C4-2B (cell line): ENCODE measurements at regions not wholly inside any gene's neighbourhood (a gene's known extent, or its start where the extent isn't known, plus 50 kb on each side); places are given as distances from the start of the nearest gene placed in this dataset.

ENCODE experiments used
- H3K27ac ChIP-seq: fragments of 450-650 bp; 2 replicates; pipeline ENCODE4 v1.5.1; 2017
- ZFX ChIP-seq: fragments of 450-650 bp; IDR thresholded peaks from 2 replicates; pipeline ENCODE4 v1.6.1; 2017
- TF ChIP-seq, protein P1 (sequence below): fragments of 450-650 bp; conservative IDR thresholded peaks from 2 replicates; pipeline ENCODE4 v1.5.1; 2017; ENCODE audit warnings: mild to moderate bottlenecking

DNA sequence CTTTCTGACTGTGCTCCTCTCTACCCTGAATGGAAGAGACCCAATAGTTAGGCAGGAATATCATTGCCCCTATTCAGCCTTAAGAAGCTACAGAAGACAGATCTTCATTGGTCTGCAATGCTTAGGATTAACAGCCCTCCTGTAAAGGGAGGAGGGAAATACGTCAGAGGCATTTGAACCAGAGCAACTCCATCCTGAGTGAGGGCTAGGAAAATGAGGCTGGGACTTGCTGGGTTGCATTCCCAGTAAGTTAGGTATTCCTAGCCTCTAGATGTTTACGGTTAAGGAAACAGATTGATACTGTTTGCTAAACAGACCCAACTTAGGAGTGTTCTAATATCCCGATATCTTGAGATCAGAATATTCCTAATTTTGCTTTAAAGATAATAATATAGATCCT is 63.5 kb downstream of the PCDH18 start:
- no peak overlapping the region for H3K27ac ChIP-seq
- TF ChIP-seq, protein P1, sequence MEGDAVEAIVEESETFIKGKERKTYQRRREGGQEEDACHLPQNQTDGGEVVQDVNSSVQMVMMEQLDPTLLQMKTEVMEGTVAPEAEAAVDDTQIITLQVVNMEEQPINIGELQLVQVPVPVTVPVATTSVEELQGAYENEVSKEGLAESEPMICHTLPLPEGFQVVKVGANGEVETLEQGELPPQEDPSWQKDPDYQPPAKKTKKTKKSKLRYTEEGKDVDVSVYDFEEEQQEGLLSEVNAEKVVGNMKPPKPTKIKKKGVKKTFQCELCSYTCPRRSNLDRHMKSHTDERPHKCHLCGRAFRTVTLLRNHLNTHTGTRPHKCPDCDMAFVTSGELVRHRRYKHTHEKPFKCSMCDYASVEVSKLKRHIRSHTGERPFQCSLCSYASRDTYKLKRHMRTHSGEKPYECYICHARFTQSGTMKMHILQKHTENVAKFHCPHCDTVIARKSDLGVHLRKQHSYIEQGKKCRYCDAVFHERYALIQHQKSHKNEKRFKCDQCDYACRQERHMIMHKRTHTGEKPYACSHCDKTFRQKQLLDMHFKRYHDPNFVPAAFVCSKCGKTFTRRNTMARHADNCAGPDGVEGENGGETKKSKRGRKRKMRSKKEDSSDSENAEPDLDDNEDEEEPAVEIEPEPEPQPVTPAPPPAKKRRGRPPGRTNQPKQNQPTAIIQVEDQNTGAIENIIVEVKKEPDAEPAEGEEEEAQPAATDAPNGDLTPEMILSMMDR, result no peak
- no peak for TF ChIP-seq ZFX

DNA sequence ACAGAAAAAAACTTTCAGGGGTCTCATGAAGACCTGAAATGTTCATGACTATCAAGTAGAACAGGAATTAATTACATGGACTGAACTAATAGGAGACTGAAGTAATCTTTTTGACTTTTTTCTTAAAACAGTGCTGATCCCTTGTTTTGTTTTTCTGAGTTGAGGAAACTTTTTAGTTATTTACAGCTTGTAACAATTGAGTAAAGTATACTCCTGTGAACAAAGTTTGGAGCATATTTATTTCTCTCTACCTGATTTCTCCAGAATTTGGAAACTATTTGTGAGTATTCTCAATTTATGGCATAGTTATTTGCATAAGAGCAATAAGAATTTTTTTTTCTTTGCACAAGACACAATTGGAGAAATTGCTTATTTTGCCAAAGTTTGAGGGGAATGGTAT is 64.8 kb downstream of the PCDH18 start:
- TF ChIP-seq ZFX, result no peak
- TF ChIP-seq, protein P1, result no peak

DNA sequence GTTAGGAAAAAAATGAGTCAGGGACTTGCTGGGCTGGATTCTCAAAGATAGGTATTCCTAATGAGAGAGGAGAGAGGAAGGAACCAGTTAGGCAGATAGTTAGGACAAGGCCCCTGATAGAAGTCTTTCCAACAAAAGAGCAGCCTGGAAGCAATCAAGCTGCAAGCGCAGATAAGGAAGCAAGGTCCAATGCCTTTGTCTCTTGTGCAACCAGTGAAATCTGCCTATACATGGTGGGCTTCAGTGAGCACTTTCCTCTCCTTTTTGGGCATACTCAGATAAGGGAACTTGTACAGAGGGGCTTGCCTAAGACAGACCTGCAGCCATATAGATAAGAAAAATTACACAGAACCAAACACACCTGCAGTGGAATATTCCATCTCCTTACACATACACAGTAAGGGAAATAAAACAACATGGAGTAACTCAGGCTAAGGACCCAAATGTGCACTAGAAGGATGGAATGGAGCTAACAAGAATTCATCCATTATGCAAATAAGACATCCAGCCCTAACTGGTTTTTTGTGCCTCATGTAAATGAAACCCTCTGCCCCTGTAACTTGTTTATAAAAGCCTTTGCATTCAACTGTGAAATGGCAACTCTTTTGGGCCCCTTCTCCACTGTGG is 68.8 kb downstream of the PCDH18 start:
- H3K27ac ChIP-seq, result no peak overlapping the region
- no peak for TF ChIP-seq ZFX
- TF ChIP-seq, protein P1, result no peak

More for the DNA sequence above, 64.8 kb downstream of the PCDH18 start:
- H3K27ac ChIP-seq, result no peak overlapping the region

DNA sequence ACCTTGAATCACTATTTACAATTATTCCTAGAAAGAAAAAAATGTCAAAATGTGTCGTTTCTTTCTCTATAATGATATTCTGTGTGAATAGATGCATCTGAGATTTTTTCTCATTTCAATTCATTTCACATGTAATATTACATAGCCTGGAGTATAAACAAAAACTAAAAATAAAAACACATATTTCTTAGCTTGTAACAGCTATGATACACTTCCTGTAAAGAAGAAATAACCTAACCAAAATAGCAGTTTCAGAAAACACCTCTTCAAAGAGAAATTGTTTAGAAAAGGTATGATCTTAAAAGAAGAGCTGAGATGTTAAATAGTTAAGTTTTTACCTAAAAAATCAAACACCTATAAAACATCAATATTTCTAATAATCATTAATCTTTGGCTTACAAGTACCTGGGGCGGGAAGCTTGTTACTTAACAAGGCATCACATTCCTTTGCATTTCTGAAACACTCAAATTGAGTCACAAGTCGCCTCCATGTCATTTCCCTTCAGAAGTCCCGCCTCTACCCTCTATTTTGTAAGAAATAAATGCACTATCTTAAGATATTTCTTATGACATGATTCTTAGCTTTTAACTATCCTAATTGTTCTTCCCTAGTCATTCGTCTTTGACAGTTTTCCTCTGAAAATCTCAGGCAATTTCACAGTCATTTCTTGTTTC is 76.5 kb downstream of the PCDH18 start:
- H3K27ac ChIP-seq, result no peak overlapping the region
- no peak for TF ChIP-seq ZFX
- TF ChIP-seq, protein P1, result no peak

DNA sequence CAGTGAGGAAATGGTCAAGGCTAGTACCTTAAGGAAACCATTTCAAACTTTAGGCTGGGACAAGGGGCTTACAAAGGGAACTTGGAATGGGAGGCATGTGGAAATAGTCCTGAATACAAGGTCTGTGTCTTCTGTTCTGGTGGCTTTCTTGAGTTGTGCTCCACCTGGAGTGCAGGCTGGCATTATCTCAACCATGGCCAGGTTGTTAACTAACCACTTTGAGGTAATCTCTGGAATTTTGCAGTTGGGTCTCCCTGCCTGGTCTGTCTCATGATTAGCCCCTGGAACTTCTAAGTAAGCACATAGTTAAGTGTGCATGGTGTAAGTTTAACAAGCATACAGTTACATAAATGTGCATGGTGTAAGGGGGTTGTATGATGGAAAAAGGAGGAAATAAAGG is 77.5 kb downstream of the PCDH18 start:
- TF ChIP-seq, protein P1, result no peak
- no peak for TF ChIP-seq ZFX
- no peak overlapping the region for H3K27ac ChIP-seq

DNA sequence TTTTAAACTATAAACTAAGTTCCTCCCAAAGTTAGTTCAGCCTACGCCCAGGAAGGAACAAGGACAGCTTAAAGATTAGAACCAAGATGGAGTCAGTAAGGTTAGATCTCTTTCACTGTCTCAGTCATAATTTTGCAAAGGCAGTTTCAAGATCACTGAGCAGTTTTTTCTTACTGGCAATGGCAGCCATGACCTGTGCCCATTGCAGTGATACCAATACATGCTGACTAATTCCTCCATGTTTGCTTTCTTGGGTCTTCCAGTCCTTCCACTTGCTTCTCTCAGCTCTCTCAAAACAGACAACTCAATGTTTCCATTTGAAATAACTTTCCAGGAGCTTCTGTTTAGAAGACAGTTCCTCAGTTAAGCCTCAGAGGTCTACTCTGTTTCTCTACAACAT is 79.5 kb downstream of the PCDH18 start:
- TF ChIP-seq ZFX, result no peak
- TF ChIP-seq, protein P1, result no peak

DNA sequence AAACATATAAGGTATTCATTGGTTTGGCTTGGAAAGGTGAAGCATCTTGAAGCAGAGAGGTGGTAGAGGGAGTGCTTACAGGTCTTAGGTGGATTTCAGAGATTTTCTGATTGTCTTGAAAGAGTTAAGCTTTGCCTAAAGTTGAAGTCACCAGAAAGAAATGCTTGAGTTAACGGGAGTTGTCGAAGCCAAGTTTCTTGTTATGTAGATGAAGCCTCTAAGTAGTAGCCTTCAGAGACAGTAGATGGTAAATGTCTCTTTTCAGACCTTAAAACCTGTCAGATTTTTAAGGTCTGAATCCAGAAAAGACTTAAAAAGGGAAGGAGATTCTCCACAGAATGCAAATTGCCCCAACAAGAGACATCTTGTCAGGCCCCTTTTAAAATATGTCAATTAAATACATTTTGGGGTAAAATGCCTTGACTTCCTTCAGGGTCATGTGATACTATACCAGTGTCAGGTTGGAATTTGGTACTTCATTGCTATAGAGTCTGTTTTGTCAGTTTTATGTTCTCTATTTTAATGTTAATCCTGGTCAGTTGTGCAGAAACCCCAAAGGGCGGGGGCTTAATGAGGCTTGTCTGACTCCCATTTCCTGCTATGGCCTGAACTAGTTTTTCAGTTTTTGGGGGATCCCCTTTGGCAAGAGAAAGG is 81.0 kb downstream of the PCDH18 start:
- H3K27ac ChIP-seq, result no peak overlapping the region

More for the DNA sequence above, 79.5 kb downstream of the PCDH18 start:
- H3K27ac ChIP-seq, result no peak overlapping the region

More for the DNA sequence above, 81.0 kb downstream of the PCDH18 start:
- TF ChIP-seq, protein P1, result no peak
- TF ChIP-seq ZFX, result no peak
